HepG2 (cell line): ENCODE measurements at regions not wholly inside any gene's neighbourhood (a gene's known extent, or its start where the extent isn't known, plus 50 kb on each side); places are given as distances from the start of the nearest gene placed in this dataset.
A peak's percentile ranks its signal among the peaks of the same experiment; 100 is the strongest.

Experiments used
- CTCF ChIP-seq: sonication (generic); formaldehyde crosslinking; IDR thresholded peaks from 2 replicates; pipeline ENCODE4 v1.5.0; 2020; ENCODE audit warnings: mild to moderate bottlenecking, missing genetic modification reagents, moderate library complexity
- REST ChIP-seq, 2 experiments: IDR thresholded peaks; 2 replicates each; pipeline ENCODE4 v1.6.1; 2011 to 2012; ENCODE audit warnings: low read length in 2 of 2, borderline replicate concordance in 1 of 2, low read depth in 1 of 2, mild to moderate bottlenecking in 1 of 2, moderate library complexity in 1 of 2
- SRY ChIP-seq: sonication (generic); formaldehyde crosslinking; IDR thresholded peaks from 2 replicates; pipeline ENCODE4 v1.8.0; 2022; ENCODE audit warnings: mild to moderate bottlenecking, missing genetic modification reagents
- STAG1 ChIP-seq: sonication (generic); formaldehyde crosslinking; IDR thresholded peaks from 2 replicates; pipeline ENCODE4 v1.4.0; 2020; ENCODE audit warnings: missing genetic modification reagents
- ZKSCAN8 ChIP-seq: IDR thresholded peaks from 2 replicates; pipeline ENCODE4 v1.6.1; 2016; ENCODE audit warnings: borderline replicate concordance, missing genetic modification reagents, missing compliant biosample characterization
- ZNF280B ChIP-seq: sonication (generic); formaldehyde crosslinking; IDR thresholded peaks from 2 replicates; pipeline ENCODE4 v1.5.0; 2020; ENCODE audit warnings: missing genetic modification reagents, mild to moderate bottlenecking, borderline replicate concordance
- ZNF550 ChIP-seq: sonication (generic); formaldehyde crosslinking; IDR thresholded peaks from 2 replicates; pipeline ENCODE4 v1.4.0; 2020; ENCODE audit warnings: mild to moderate bottlenecking, missing genetic modification reagents, borderline replicate concordance
- TF ChIP-seq, protein P1 (sequence below): sonication (generic); formaldehyde crosslinking; IDR thresholded peaks from 2 replicates; pipeline ENCODE4 v1.4.0; 2020; ENCODE audit warnings: missing genetic modification reagents

DNA sequence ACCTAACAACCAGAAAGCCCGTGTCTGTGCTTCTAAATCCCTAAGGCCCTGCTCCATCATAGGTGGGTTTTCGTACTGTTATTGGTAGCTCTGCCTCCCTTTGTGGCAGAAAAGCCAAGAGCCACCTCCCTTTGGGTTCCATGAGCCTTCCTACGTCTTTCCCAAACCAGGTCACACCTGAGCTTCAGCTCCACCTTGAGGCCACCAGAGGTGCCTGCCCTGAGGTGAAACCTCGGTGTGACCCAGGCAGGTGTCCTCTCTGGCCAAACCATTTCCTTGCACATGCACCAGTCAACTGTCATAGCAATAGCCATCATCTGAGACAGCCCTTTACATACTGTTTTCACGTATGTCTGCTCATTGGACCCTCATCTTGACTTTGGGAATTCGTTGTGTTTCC lies 188.0 kb upstream of the RBPJ start (continued):
- no peak for TF ChIP-seq ZNF550 (CRISPR knock-in tag)
- TF ChIP-seq, protein P1, sequence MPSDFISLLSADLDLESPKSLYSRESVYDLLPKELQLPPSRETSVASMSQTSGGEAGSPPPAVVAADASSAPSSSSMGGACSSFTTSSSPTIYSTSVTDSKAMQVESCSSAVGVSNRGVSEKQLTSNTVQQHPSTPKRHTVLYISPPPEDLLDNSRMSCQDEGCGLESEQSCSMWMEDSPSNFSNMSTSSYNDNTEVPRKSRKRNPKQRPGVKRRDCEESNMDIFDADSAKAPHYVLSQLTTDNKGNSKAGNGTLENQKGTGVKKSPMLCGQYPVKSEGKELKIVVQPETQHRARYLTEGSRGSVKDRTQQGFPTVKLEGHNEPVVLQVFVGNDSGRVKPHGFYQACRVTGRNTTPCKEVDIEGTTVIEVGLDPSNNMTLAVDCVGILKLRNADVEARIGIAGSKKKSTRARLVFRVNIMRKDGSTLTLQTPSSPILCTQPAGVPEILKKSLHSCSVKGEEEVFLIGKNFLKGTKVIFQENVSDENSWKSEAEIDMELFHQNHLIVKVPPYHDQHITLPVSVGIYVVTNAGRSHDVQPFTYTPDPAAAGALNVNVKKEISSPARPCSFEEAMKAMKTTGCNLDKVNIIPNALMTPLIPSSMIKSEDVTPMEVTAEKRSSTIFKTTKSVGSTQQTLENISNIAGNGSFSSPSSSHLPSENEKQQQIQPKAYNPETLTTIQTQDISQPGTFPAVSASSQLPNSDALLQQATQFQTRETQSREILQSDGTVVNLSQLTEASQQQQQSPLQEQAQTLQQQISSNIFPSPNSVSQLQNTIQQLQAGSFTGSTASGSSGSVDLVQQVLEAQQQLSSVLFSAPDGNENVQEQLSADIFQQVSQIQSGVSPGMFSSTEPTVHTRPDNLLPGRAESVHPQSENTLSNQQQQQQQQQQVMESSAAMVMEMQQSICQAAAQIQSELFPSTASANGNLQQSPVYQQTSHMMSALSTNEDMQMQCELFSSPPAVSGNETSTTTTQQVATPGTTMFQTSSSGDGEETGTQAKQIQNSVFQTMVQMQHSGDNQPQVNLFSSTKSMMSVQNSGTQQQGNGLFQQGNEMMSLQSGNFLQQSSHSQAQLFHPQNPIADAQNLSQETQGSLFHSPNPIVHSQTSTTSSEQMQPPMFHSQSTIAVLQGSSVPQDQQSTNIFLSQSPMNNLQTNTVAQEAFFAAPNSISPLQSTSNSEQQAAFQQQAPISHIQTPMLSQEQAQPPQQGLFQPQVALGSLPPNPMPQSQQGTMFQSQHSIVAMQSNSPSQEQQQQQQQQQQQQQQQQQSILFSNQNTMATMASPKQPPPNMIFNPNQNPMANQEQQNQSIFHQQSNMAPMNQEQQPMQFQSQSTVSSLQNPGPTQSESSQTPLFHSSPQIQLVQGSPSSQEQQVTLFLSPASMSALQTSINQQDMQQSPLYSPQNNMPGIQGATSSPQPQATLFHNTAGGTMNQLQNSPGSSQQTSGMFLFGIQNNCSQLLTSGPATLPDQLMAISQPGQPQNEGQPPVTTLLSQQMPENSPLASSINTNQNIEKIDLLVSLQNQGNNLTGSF (CRISPR knock-in tag) = no peak
- no peak for TF ChIP-seq ZNF280B
- peak; percentile 52 for TF ChIP-seq CTCF (CRISPR knock-in tag)
- TF ChIP-seq STAG1 (CRISPR knock-in tag) = peak; percentile 51
- TF ChIP-seq REST (IDR thresholded peaks at IDR 0.05; ENCODE audit: borderline replicate concordance in 1 of 2, low read depth in 1 of 2, low read length in 2 of 2) = no peak
- no peak for TF ChIP-seq SRY (CRISPR knock-in tag)
- TF ChIP-seq ZKSCAN8 (CRISPR knock-in tag) = no peak
- TF ChIP-seq, all 625 proteins: peak for 2
